ENCODE measurements at regions not wholly inside any gene's neighbourhood (a gene's known extent, or its start where the extent isn't known, plus 50 kb on each side); places are given as distances from the start of the nearest gene placed in this dataset.
"Not testable (repeated sequence)": the region's sequence is repeated elsewhere in the genome, so short reads cannot be mapped to it uniquely, and the experiment has no call there.

DNA sequence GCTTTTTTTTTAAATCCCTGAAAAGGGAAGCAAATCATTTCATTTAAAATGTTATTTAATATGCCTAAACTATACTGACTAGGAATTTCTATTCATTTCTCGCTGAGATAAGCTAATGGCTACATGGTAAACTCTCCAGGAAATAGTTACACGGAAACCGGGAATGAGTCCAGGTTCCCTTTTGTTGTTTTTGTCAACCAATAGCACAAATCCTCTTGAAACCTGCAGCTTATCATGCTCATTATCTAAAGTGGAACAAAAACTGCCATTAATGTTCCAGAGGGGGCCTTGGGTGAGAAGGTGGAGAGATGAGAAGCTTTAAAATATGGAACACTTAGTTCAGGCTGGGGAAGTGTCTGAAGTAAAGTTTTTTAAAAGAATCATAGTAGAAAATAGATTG, 113.5 kb upstream of the ALCAM start:
- Mint-ChIP-seq H3K4me1 (ENCODE audit: low read depth in 2 of 2) (no peaks in the 10 kb centered on the region), H3K4me3 (no peak overlapping the region), H3K9me3 (peaks cover 11% of the 10 kb centered on the region), H3K27me3 (no peaks in the 10 kb centered on the region), H3K36me3 (no peaks in the 10 kb centered on the region), H3K27ac (no peak overlapping the region)
- DNase-seq (ENCODE audit: low spot score) (no peak), ATAC-seq (no peak)

DNA sequence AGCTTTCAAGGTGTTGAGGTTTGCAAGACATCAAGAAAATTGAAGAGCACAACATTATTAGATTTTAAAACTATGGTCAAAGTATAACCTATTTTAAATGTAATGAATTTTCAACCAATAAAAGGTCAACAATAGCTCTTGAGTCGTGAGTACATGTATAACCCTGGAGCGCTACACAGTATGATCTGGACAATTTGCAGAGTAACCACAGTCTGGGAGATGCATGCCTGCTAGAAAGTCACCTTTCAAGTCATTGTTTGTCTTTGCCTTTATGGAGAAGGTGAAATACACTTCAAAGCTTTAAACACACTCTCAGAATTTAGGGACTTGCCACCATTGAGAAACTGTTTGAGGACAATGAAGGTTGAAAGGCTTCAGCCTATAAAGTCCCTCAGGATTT, 112.6 kb upstream of the ALCAM start:
- no peak overlapping the region for H3K27ac Mint-ChIP-seq

DNA sequence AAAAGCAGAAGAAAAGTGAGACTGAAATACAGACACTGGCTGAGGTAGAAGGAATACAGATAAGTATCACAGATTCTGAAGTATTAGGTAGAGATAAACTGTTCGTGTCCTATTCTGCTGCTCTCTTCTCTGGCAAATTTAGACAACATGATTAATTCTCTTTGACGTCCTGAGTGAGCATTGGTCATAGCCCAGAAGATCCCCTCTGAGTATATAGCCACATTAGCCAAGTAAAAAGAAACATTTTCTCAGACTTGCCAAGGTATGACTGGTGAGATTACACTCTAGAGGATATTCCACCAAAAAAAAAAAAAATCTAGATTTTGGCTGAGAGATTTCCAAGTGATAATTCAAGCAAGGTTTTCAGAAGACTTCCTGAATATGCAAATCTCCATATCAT, 111.4 kb upstream of the ALCAM start:
- Mint-ChIP-seq H3K4me1 (ENCODE audit: low read depth in 2 of 2) (no peaks in the 10 kb centered on the region), H3K4me3 (no peak overlapping the region), H3K9me3 (peaks cover 4% of the 10 kb centered on the region), H3K36me3 (no peaks in the 10 kb centered on the region), H3K27me3 (no peaks in the 10 kb centered on the region), H3K27ac (no peak overlapping the region)
- DNase-seq (ENCODE audit: low spot score) (no peak), ATAC-seq (no peak)

More for the DNA sequence above, 112.6 kb upstream of the ALCAM start:
- DNase-seq (ENCODE audit: low spot score) (no peak), ATAC-seq (no peak)
- no peak overlapping the region for H3K4me3 Mint-ChIP-seq
- no peaks in the 10 kb centered on the region for H3K27me3 Mint-ChIP-seq
- H3K9me3 Mint-ChIP-seq, result peaks cover 7% of the 10 kb centered on the region
- no peaks in the 10 kb centered on the region for H3K36me3 Mint-ChIP-seq
- no peaks in the 10 kb centered on the region for H3K4me1 Mint-ChIP-seq (ENCODE audit: low read depth in 2 of 2)

DNA sequence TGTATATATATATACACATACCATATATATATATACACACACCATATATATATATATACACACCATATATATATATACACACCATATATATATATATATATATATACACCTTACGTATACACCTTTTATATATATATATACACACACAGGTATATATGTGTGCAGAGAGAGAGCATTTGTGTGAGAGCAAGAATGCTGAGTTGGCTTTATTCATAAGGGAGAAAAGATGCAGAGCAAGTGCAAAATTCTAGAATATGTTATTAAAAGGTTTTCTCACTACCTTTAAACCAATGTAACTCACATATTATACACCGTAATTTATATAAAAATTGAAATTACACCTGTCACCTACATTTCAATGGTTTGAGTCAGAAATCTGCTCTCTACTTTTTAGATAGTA, 107.2 kb upstream of the ALCAM start:
- H3K4me3 Mint-ChIP-seq, result no peak overlapping the region
- no peaks in the 10 kb centered on the region for H3K4me1 Mint-ChIP-seq (ENCODE audit: low read depth in 2 of 2)
- no peaks in the 10 kb centered on the region for H3K36me3 Mint-ChIP-seq
- ATAC-seq (no peak), DNase-seq (ENCODE audit: low spot score) (no peak)
- no peak overlapping the region for H3K27ac Mint-ChIP-seq
- H3K27me3 Mint-ChIP-seq, result no peaks in the 10 kb centered on the region
- H3K9me3 Mint-ChIP-seq, result peaks cover 4% of the 10 kb centered on the region

DNA sequence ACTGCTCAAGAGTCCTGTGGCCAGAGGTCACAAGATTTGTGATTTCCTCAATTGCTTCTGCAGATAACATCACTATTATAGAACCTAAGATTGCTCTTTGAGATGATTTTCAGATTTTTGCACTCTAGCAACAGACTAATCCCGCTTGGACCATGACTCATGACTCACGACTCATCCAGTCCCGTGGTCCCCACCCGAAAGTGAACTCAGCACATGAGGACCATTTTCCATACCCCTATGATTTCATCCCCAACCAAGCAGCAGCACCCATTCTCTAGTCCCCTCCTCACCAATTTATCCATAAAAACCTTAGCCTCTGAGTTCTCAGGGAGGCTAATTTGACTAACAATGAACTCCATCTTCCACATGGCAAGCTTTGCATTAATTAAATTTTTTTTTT, 106.3 kb upstream of the ALCAM start:
- no peak for ATAC-seq
- H3K4me1 Mint-ChIP-seq (ENCODE audit: low read depth in 2 of 2), result no peaks in the 10 kb centered on the region
- no peaks in the 10 kb centered on the region for H3K27me3 Mint-ChIP-seq
- H3K36me3 Mint-ChIP-seq, result no peaks in the 10 kb centered on the region
- H3K27ac Mint-ChIP-seq, result no peak overlapping the region
- peaks cover 4% of the 10 kb centered on the region for H3K9me3 Mint-ChIP-seq
- no peak for DNase-seq (ENCODE audit: low spot score)
- no peak overlapping the region for H3K4me3 Mint-ChIP-seq

DNA sequence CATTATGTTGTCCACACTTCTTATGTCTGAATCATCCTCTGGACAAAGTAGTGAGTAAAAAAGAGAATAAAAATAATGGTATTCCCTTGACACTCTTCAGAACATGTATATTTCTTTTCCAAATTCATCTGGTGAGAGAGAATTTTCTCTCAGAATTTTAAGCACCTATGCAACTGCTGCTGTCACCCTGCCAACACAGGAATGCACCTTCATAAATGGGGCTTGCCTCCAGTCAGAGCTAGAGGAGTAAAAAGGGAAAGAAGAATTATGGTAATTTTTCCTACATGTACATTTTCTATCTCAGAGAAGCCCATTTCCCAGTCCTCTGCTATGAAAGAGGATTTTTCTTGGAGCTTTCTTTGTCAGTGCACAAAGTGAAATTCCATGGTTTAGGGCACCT, 92.2 kb upstream of the ALCAM start:
- H3K4me1 Mint-ChIP-seq (ENCODE audit: low read depth in 2 of 2), result no peaks in the 10 kb centered on the region
- H3K27ac Mint-ChIP-seq, result no peak overlapping the region
- no peaks in the 10 kb centered on the region for H3K27me3 Mint-ChIP-seq
- no peaks in the 10 kb centered on the region for H3K9me3 Mint-ChIP-seq
- no peaks in the 10 kb centered on the region for H3K36me3 Mint-ChIP-seq
- H3K4me3 Mint-ChIP-seq, result no peak overlapping the region
- ATAC-seq (no peak), DNase-seq (ENCODE audit: low spot score) (no peak)

DNA sequence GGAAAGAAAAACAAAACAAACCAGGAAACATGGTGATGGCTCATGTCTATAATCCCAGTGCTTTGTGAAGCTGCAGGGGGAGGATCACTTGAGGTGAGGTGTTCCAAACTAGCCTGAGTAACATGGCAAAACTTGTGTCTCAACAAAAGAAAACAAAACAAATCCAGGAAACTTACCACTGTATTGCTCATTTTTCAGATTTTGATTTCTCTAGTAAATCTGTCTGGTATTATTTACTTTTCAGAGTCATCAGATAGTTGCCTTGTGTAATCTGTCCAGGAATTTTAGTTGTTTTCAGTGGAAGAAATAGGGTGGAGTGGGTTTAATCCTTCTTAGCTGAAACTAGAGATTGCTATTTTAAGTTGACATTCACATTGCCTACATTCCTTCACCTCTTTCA, 91.8 kb upstream of the ALCAM start:
- Mint-ChIP-seq H3K27me3 (no peaks in the 10 kb centered on the region), H3K36me3 (no peaks in the 10 kb centered on the region), H3K27ac (no peak overlapping the region), H3K9me3 (no peaks in the 10 kb centered on the region), H3K4me3 (no peak overlapping the region), H3K4me1 (ENCODE audit: low read depth in 2 of 2) (no peaks in the 10 kb centered on the region)
- ATAC-seq, result no peak
- DNase-seq (ENCODE audit: low spot score), result no peak

DNA sequence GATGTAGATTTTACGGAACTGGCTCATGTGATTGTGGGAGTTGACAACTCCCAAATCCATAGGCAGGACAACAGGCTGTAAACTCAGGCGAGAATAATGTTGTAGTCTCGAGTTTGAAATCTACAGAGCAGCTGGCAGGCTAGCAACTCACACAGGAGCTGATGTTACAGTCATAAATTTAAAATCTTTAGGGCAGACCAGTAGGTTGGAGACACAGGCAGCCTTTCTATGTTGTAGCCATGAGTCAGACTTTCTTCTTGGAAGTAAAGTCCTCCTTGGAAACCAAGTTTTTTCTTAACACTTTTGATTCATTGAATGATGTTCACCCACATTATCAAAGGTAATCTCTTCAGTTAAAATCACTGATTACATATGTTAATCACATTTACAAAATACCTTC, 89.1 kb upstream of the ALCAM start:
- Mint-ChIP-seq H3K9me3 (no peaks in the 10 kb centered on the region), H3K27me3 (no peaks in the 10 kb centered on the region), H3K36me3 (no peaks in the 10 kb centered on the region), H3K27ac (no peak overlapping the region), H3K4me3 (no peak overlapping the region), H3K4me1 (ENCODE audit: low read depth in 2 of 2) (no peaks in the 10 kb centered on the region)
- DNase-seq (ENCODE audit: low spot score) (no peak), ATAC-seq (no peak)

DNA sequence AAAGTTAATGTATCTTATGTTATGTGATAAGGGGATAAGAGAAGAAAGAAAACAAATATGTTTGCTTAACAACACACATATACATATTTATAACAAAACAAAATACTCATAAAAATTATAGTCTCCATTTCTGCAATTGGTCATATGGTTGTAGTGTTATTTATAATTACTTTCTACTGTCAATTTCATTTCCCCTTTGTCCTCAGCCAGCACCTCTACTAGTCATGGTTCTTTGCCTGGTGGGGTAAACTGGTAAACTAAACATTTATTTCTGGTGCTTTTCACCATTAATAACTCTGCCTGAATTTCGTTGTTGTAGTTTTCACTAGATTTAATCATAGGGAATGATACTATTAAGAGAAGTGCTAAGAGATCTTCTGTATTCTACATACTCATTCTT, 88.0 kb upstream of the ALCAM start:
- Mint-ChIP-seq H3K27ac (no peak overlapping the region), H3K27me3 (no peaks in the 10 kb centered on the region), H3K9me3 (no peaks in the 10 kb centered on the region), H3K4me3 (no peak overlapping the region), H3K4me1 (ENCODE audit: low read depth in 2 of 2) (no peaks in the 10 kb centered on the region), H3K36me3 (no peaks in the 10 kb centered on the region)
- ATAC-seq (no peak), DNase-seq (ENCODE audit: low spot score) (no peak)

DNA sequence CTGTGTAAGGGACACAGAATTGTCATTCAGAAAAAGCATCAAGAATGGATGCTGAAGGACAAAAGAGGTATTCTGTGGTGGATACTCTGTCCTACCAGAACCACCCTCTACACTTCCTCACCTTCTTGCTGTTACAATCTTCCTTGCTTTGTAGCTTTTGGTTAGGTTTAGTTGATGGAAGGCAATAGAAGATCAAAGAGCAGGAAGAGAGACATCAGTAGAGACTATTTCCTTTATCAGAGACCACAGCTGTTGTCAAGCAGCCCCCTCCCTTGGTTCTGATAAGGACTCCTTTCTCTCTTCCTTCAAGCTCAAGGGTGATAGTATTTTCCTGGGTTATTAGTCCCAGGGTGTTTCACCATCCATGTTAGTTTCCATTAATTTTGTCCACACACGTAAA, 84.7 kb upstream of the ALCAM start:
- Mint-ChIP-seq H3K27ac (no peak overlapping the region), H3K27me3 (no peaks in the 10 kb centered on the region), H3K9me3 (no peaks in the 10 kb centered on the region), H3K4me3 (no peak overlapping the region), H3K36me3 (no peaks in the 10 kb centered on the region), H3K4me1 (ENCODE audit: low read depth in 2 of 2) (no peaks in the 10 kb centered on the region)
- DNase-seq (ENCODE audit: low spot score), result no peak
- ATAC-seq, result no peak

DNA sequence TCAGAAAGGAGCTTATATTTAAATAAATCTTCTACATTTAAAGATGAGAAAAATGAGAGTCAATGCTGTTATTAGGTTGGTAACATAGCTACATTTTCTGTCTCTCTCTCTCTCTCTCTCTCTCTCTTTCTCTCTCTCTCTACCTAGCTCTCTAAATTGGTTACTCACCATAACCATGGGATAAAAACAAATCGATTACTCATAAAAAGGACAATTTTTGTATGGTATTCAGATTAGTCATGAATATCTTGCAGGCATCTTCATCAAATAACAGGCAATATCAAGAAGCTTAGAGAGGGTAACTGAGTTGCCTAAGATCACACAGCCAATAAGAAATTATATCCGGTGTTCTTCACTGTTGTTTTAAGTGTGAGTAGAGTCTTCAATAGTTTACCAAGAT, 81.8 kb upstream of the ALCAM start:
- Mint-ChIP-seq H3K27me3 (no peaks in the 10 kb centered on the region), H3K9me3 (no peaks in the 10 kb centered on the region), H3K4me3 (no peak overlapping the region), H3K4me1 (ENCODE audit: low read depth in 2 of 2) (no peaks in the 10 kb centered on the region), H3K27ac (no peak overlapping the region), H3K36me3 (no peaks in the 10 kb centered on the region)
- ATAC-seq (no peak), DNase-seq (ENCODE audit: low spot score) (no peak)

DNA sequence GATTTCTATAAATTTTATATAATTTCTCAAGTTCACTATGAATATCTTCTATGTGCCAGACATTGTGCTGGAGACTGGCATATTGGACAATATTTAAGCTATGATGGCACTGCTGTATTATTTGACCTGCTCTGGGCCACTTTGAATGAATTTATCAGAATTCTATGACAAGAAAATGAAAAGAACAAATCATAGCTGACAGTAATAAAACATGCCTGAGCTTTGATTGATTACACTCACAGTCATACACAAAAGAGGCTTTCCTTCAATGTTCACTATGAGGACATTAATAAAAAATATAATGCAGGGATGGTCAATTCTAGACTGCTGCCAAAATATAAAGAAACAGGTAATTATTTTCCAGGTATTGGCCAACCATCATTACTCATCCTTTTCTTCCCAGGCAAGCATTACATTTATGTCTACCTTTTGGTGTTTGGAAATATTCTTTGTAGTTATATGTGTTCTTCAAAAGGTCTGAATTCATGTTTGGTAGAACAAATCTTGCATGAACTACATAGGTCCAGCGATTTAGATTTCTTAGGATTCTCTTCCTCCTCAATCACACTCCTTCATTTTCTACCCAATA, 81.0 kb upstream of the ALCAM start:
- H3K9me3 Mint-ChIP-seq, result no peaks in the 10 kb centered on the region
- H3K4me1 Mint-ChIP-seq (ENCODE audit: low read depth in 2 of 2), result no peaks in the 10 kb centered on the region
- no peaks in the 10 kb centered on the region for H3K36me3 Mint-ChIP-seq
- no peak overlapping the region for H3K27ac Mint-ChIP-seq
- no peaks in the 10 kb centered on the region for H3K27me3 Mint-ChIP-seq
- no peak for DNase-seq (ENCODE audit: low spot score)
- no peak overlapping the region for H3K4me3 Mint-ChIP-seq
- no peak for ATAC-seq

DNA sequence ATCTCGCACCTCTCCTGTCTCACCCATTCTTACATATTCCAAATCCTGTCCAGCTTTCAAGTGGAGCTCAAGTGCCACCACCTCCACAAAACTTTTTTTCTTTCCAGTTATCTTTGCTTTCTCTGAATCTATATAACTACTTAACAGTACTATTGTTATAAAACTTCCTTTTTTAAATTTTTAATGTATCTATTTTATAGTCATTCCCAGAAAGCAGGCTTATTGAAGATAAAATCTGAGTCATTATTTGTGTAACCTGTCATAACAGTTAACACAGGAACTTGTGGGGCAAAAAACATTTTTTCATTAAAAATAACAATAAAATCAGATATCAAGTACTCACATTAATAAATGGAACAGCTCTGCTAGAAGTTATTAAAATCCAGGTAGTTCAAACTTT, 73.3 kb upstream of the ALCAM start:
- H3K27me3 Mint-ChIP-seq, result no peaks in the 10 kb centered on the region
- H3K4me1 Mint-ChIP-seq (ENCODE audit: low read depth in 2 of 2), result no peaks in the 10 kb centered on the region
- no peak overlapping the region for H3K4me3 Mint-ChIP-seq
- no peak for ATAC-seq
- peaks cover 12% of the 10 kb centered on the region for H3K9me3 Mint-ChIP-seq
- H3K27ac Mint-ChIP-seq, result no peak overlapping the region
- peaks cover 9% of the 10 kb centered on the region for H3K36me3 Mint-ChIP-seq
- no peak for DNase-seq (ENCODE audit: low spot score)

DNA sequence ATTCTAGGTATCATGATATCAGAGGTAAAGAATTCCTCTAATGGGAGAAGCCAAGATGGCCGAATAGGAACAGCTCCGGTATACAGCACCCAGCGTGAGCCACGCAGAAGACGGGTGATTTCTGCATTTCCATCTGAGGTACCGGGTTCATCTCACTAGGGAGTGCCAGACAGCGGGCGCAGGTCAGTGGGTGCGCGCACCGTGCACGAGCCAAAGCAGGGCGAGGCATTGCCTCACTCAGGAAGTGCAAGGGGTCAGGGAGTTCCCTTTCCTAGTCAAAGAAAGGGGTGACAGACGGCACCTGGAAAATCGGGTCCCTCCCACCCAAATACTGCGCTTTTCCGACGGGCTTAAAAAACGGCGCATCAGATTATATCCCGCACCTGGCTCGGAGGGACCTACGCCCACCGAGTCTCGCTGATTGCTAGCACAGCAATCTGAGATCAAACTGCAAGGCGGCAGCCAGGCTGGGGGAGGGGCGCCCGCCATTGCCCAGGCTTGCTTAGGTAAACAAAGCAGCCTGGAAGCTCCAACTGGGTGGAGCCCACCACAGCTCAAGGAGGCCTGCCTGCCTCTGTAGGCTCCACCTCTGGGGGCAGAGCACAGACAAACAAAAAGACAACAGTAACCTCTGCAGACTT, 70.4 kb upstream of the ALCAM start:
- H3K4me3 Mint-ChIP-seq; H3K27me3 Mint-ChIP-seq; H3K4me1 Mint-ChIP-seq (ENCODE audit: low read depth in 2 of 2): not testable (repeated sequence)

DNA sequence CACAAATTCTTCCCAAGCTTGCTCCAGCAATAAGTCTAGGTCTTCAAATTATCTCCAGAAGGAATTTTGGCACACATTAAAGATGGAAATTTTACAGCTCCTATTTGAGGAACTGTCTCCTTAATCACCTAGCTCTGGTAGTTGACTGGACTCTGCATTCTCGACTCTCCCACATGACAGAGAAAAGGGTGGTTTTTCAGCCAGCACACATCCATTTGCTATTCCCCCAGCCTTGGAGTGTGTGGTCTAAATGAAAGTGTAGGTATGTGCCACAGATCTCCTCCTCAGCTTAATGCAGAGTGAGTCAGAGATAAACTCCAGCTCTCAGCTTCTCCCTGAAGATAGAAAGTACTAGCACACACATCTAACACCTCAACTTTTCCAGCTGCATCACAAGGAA, 62.2 kb upstream of the ALCAM start:
- peaks cover 8% of the 10 kb centered on the region for H3K36me3 Mint-ChIP-seq
- no peak overlapping the region for H3K27ac Mint-ChIP-seq
- DNase-seq (ENCODE audit: low spot score) (no peak), ATAC-seq (no peak)
- H3K9me3 Mint-ChIP-seq, result peaks cover 28% of the 10 kb centered on the region
- H3K4me3 Mint-ChIP-seq, result no peak overlapping the region
- no peaks in the 10 kb centered on the region for H3K4me1 Mint-ChIP-seq (ENCODE audit: low read depth in 2 of 2)
- no peaks in the 10 kb centered on the region for H3K27me3 Mint-ChIP-seq

More for the DNA sequence above, 70.4 kb upstream of the ALCAM start:
- not testable (repeated sequence) for ATAC-seq; H3K27ac Mint-ChIP-seq; H3K36me3 Mint-ChIP-seq; DNase-seq (ENCODE audit: low spot score)
- peaks cover 12% of the 10 kb centered on the region for H3K9me3 Mint-ChIP-seq
